ENCODE measurements at regions not wholly inside any gene's neighbourhood (a gene's known extent, or its start where the extent isn't known, plus 50 kb on each side); places are given as distances from the start of the nearest gene placed in this dataset.

GRCh38 chr6:147081076-147081609, 123.1 kb upstream of the STXBP5 start:
- Histone ChIP-seq H3K27ac (ENCODE audit: low read depth, low read length) (no peak overlapping the region), H3K9me3 (ENCODE audit: control insufficient read depth in 1 of 2, low read length in 2 of 2) (no peaks in the 10 kb centered on the region), H3K4me3 (ENCODE audit: low read depth in 1 of 2, low read length in 2 of 2) (no peak overlapping the region), H3K36me3 (ENCODE audit: control insufficient read depth in 1 of 2, insufficient read depth in 2 of 2, low read length in 2 of 2) (no peaks in the 10 kb centered on the region), H3K4me1 (ENCODE audit: control insufficient read depth in 1 of 2, insufficient read depth in 2 of 2, low read length in 2 of 2) (peaks cover 5 to 10% of the 10 kb centered on the region in 2 donors), H3K9ac (ENCODE audit: low read depth in 1 of 2, low read length in 2 of 2) (no peak overlapping the region), H3K27me3 (ENCODE audit: control insufficient read depth in 1 of 2, insufficient read depth in 2 of 2, low read length in 2 of 2) (no peaks in the 10 kb centered on the region)

DNA sequence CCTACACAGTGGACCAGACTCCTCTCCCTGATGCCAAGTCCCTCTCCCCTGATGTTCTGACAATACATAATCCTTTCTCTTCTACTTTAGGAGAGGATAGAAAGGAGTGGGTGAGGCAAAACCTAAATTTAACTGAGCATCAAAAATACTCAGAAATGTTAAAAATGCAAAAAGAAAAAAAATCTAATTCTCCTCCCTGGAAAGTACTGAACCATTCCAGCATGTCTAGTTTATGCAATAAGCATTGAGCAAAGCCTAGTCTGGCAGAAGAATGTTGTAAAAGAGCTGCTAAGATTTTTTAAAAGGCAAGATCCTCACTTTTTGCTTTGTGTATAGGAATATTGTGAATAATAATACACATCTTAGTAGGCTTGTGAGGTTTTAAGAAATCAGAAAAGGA, 116.6 kb upstream of the STXBP5 start:
- H3K9me3 ChIP-seq (ENCODE audit: control insufficient read depth in 1 of 2, low read length in 2 of 2): peaks cover 6 to 11% of the 10 kb centered on the region in 2 donors
- H3K4me1 ChIP-seq (ENCODE audit: control insufficient read depth in 1 of 2, insufficient read depth in 2 of 2, low read length in 2 of 2): no peaks in the 10 kb centered on the region
- no peak overlapping the region for H3K4me3 ChIP-seq (ENCODE audit: low read depth in 1 of 2, low read length in 2 of 2)
- H3K36me3 ChIP-seq (ENCODE audit: control insufficient read depth in 1 of 2, insufficient read depth in 2 of 2, low read length in 2 of 2): no peaks in the 10 kb centered on the region
- H3K27ac ChIP-seq (ENCODE audit: low read depth, low read length): no peak overlapping the region
- H3K27me3 ChIP-seq (ENCODE audit: control insufficient read depth in 1 of 2, insufficient read depth in 2 of 2, low read length in 2 of 2): no peaks in the 10 kb centered on the region
- no peak overlapping the region for H3K9ac ChIP-seq (ENCODE audit: low read depth in 1 of 2, low read length in 2 of 2)

DNA sequence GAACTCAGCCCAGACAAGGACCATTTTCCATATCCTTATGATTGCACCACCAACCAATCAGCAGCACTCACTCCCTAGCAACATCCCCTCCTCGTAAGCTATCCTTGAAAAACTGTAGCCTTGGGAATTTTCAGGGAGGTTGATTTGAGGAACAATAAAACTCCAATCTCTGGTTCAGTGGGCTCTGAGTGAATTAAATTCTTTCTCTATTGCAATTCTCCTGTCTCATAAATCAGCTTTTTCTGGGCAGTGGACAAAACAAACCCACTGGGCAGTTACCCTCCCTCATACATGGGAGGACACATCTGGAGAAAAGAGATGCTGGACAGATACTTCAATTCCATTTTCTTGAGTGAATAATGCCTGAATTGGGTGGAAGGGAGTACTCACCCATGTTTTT, 115.4 kb upstream of the STXBP5 start:
- Histone ChIP-seq H3K9me3 (ENCODE audit: control insufficient read depth in 1 of 2, low read length in 2 of 2) (peaks cover 6 to 11% of the 10 kb centered on the region in 2 donors), H3K9ac (ENCODE audit: low read depth in 1 of 2, low read length in 2 of 2) (no peak overlapping the region), H3K4me1 (ENCODE audit: control insufficient read depth in 1 of 2, insufficient read depth in 2 of 2, low read length in 2 of 2) (no peaks in the 10 kb centered on the region), H3K4me3 (ENCODE audit: low read depth in 1 of 2, low read length in 2 of 2) (no peak overlapping the region), H3K27ac (ENCODE audit: low read depth, low read length) (no peak overlapping the region), H3K27me3 (ENCODE audit: control insufficient read depth in 1 of 2, insufficient read depth in 2 of 2, low read length in 2 of 2) (no peaks in the 10 kb centered on the region), H3K36me3 (ENCODE audit: control insufficient read depth in 1 of 2, insufficient read depth in 2 of 2, low read length in 2 of 2) (no peaks in the 10 kb centered on the region)

GRCh38 chr6:147095316-147095715, 108.9 kb upstream of the STXBP5 start:
- Histone ChIP-seq H3K9me3 (ENCODE audit: control insufficient read depth in 1 of 2, low read length in 2 of 2) (peaks cover 0 to 2% of the 10 kb centered on the region in 2 donors), H3K4me3 (ENCODE audit: low read depth in 1 of 2, low read length in 2 of 2) (no peak overlapping the region), H3K27me3 (ENCODE audit: control insufficient read depth in 1 of 2, insufficient read depth in 2 of 2, low read length in 2 of 2) (no peaks in the 10 kb centered on the region), H3K36me3 (ENCODE audit: control insufficient read depth in 1 of 2, insufficient read depth in 2 of 2, low read length in 2 of 2) (no peaks in the 10 kb centered on the region), H3K9ac (ENCODE audit: low read depth in 1 of 2, low read length in 2 of 2) (no peak overlapping the region), H3K4me1 (ENCODE audit: control insufficient read depth in 1 of 2, insufficient read depth in 2 of 2, low read length in 2 of 2) (no peaks in the 10 kb centered on the region), H3K27ac (ENCODE audit: low read depth, low read length) (no peak overlapping the region)

DNA sequence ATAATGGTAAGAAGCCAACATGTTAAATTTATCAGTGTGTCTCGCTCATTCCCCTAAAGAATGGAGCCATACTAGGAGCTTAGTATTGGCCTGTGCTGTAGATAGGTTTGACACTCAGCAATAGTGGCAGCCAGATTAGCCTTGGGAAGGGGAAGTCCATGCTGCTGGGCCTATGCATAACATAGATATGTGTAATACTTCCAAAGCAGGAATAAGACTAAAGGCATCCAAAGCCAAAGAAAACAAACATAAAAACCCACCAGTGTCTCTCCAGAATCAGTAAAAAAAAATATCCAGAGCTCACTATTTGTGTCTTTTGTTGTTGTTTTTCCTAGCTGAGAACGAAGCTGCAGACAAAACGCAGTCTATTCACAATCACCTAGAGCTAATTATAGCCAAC, 104.2 kb upstream of the STXBP5 start:
- no peaks in the 10 kb centered on the region for H3K4me1 ChIP-seq (ENCODE audit: control insufficient read depth in 1 of 2, insufficient read depth in 2 of 2, low read length in 2 of 2)
- H3K9me3 ChIP-seq (ENCODE audit: control insufficient read depth in 1 of 2, low read length in 2 of 2): no peaks in the 10 kb centered on the region
- H3K36me3 ChIP-seq (ENCODE audit: control insufficient read depth in 1 of 2, insufficient read depth in 2 of 2, low read length in 2 of 2): no peaks in the 10 kb centered on the region
- H3K27ac ChIP-seq (ENCODE audit: low read depth, low read length): no peak overlapping the region
- no peaks in the 10 kb centered on the region for H3K27me3 ChIP-seq (ENCODE audit: control insufficient read depth in 1 of 2, insufficient read depth in 2 of 2, low read length in 2 of 2)
- H3K4me3 ChIP-seq (ENCODE audit: low read depth in 1 of 2, low read length in 2 of 2): no peak overlapping the region
- no peak overlapping the region for H3K9ac ChIP-seq (ENCODE audit: low read depth in 1 of 2, low read length in 2 of 2)

GRCh38 chr6:147103007-147103406, 101.2 kb upstream of the STXBP5 start:
- Histone ChIP-seq H3K4me3 (ENCODE audit: low read depth in 1 of 2, low read length in 2 of 2) (no peak overlapping the region), H3K9ac (ENCODE audit: low read depth in 1 of 2, low read length in 2 of 2) (no peak overlapping the region), H3K9me3 (ENCODE audit: control insufficient read depth in 1 of 2, low read length in 2 of 2) (no peaks in the 10 kb centered on the region), H3K27ac (ENCODE audit: low read depth, low read length) (no peak overlapping the region), H3K27me3 (ENCODE audit: control insufficient read depth in 1 of 2, insufficient read depth in 2 of 2, low read length in 2 of 2) (no peaks in the 10 kb centered on the region), H3K4me1 (ENCODE audit: control insufficient read depth in 1 of 2, insufficient read depth in 2 of 2, low read length in 2 of 2) (no peaks in the 10 kb centered on the region), H3K36me3 (ENCODE audit: control insufficient read depth in 1 of 2, insufficient read depth in 2 of 2, low read length in 2 of 2) (no peaks in the 10 kb centered on the region)

DNA sequence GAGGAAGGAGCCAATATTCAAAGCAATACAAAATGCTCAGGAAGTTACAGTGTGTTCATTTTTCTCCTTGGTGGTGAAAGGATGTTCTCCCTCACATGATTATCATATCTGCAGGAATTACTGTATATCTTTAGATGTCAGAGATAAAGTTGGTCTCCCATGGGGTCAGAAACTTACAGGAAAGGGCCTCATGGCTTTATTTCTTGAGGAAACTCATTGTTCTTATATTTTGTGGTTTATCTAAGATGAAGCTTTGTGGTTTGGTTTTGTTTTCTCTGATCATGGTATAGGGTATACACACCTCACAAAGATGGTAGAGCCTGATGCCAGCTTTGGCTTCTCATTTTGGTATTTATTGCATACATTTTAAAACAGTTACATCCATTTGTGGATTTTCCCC, 100.5 kb upstream of the STXBP5 start:
- H3K9ac ChIP-seq (ENCODE audit: low read depth in 1 of 2, low read length in 2 of 2): no peak overlapping the region
- no peaks in the 10 kb centered on the region for H3K36me3 ChIP-seq (ENCODE audit: control insufficient read depth in 1 of 2, insufficient read depth in 2 of 2, low read length in 2 of 2)
- H3K9me3 ChIP-seq (ENCODE audit: control insufficient read depth in 1 of 2, low read length in 2 of 2): no peaks in the 10 kb centered on the region
- H3K4me3 ChIP-seq (ENCODE audit: low read depth in 1 of 2, low read length in 2 of 2): no peak overlapping the region
- H3K4me1 ChIP-seq (ENCODE audit: control insufficient read depth in 1 of 2, insufficient read depth in 2 of 2, low read length in 2 of 2): no peaks in the 10 kb centered on the region
- H3K27ac ChIP-seq (ENCODE audit: low read depth, low read length): no peak overlapping the region
- H3K27me3 ChIP-seq (ENCODE audit: control insufficient read depth in 1 of 2, insufficient read depth in 2 of 2, low read length in 2 of 2): no peaks in the 10 kb centered on the region

- no peak overlapping the region for H3K27ac ChIP-seq (ENCODE audit: low read depth, low read length)
- no peaks in the 10 kb centered on the region for H3K9me3 ChIP-seq (ENCODE audit: control insufficient read depth in 1 of 2, low read length in 2 of 2)
- no peaks in the 10 kb centered on the region for H3K27me3 ChIP-seq (ENCODE audit: control insufficient read depth in 1 of 2, insufficient read depth in 2 of 2, low read length in 2 of 2)
- no peak overlapping the region for H3K4me3 ChIP-seq (ENCODE audit: low read depth in 1 of 2, low read length in 2 of 2)
- H3K4me1 ChIP-seq (ENCODE audit: control insufficient read depth in 1 of 2, insufficient read depth in 2 of 2, low read length in 2 of 2): no peaks in the 10 kb centered on the region
- H3K36me3 ChIP-seq (ENCODE audit: control insufficient read depth in 1 of 2, insufficient read depth in 2 of 2, low read length in 2 of 2): no peaks in the 10 kb centered on the region
- H3K9ac ChIP-seq (ENCODE audit: low read depth in 1 of 2, low read length in 2 of 2): no peak overlapping the region
Measured at GRCh38 chr6:147105786-147106185, 98.4 kb upstream of the STXBP5 start.

DNA sequence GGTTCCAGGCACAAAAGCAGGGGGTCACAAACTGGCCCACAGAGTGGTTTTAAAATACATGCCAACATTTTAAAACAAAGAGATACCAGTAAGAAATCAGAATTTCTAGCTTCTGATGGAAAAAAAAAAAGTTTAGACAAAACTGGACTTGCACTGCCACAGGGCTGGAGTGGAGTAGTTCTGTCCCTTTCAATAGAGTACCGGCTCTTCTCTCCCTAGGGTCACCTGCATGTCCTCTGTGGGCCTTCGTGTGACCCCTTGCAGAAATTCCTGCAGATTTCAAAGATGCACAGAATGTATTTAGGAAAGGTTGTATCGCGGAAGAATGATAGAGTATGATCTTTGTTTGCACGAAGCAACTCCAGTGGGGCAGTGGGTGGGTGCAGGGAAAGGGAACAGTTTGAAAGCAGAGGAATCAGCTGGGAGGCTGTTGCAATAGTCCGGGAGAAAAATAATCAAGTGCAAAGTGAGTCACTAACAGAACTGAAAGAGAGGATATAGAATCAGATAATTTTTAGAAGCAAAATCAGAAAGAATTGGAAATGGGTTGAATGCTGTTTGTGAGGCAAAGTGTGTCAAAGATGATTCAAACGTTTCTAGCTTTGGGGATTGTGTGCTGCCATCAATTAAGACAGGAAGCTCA, 97.3 kb upstream of the STXBP5 start:
- Histone ChIP-seq H3K27ac (ENCODE audit: low read depth, low read length) (no peak overlapping the region), H3K27me3 (ENCODE audit: control insufficient read depth in 1 of 2, insufficient read depth in 2 of 2, low read length in 2 of 2) (no peaks in the 10 kb centered on the region), H3K9ac (ENCODE audit: low read depth in 1 of 2, low read length in 2 of 2) (no peak overlapping the region), H3K4me1 (ENCODE audit: control insufficient read depth in 1 of 2, insufficient read depth in 2 of 2, low read length in 2 of 2) (no peaks in the 10 kb centered on the region), H3K9me3 (ENCODE audit: control insufficient read depth in 1 of 2, low read length in 2 of 2) (no peaks in the 10 kb centered on the region), H3K36me3 (ENCODE audit: control insufficient read depth in 1 of 2, insufficient read depth in 2 of 2, low read length in 2 of 2) (no peaks in the 10 kb centered on the region), H3K4me3 (ENCODE audit: low read depth in 1 of 2, low read length in 2 of 2) (no peak overlapping the region)

DNA sequence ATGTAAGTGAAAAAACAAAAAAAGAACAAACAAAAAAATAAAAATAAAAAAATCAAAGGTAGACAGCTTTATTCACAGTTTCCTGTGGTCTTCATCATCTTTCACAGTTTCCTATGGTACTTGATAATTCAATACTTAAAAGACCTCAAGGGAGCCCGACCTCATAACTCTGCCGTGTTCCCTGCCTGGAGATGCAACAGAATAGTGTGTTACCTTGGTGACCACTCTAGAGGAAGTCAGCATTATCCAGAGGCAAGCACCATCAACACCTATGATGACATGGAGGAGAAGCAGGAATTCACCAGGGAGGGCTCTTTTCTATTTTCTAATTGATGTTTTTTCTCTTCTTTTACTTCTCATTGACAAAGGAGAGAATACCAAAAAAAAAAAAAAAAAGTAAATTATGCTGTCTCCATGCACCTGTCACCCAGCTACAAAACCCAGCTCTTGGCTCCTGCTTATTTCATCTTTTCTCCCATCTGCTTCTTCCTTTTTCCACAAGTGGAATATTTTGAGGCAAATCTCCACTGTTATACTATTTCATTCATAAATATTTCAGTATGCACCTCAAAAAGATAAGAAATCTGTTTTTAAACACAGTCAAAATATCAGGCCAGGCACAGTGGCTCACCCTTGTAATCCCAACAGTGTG, 95.8 kb upstream of the STXBP5 start:
- H3K9ac ChIP-seq (ENCODE audit: low read depth in 1 of 2, low read length in 2 of 2): no peak overlapping the region
- H3K4me1 ChIP-seq (ENCODE audit: control insufficient read depth in 1 of 2, insufficient read depth in 2 of 2, low read length in 2 of 2): no peaks in the 10 kb centered on the region
- H3K9me3 ChIP-seq (ENCODE audit: control insufficient read depth in 1 of 2, low read length in 2 of 2): no peaks in the 10 kb centered on the region
- no peaks in the 10 kb centered on the region for H3K27me3 ChIP-seq (ENCODE audit: control insufficient read depth in 1 of 2, insufficient read depth in 2 of 2, low read length in 2 of 2)
- no peaks in the 10 kb centered on the region for H3K36me3 ChIP-seq (ENCODE audit: control insufficient read depth in 1 of 2, insufficient read depth in 2 of 2, low read length in 2 of 2)
- H3K27ac ChIP-seq (ENCODE audit: low read depth, low read length): no peak overlapping the region
- H3K4me3 ChIP-seq (ENCODE audit: low read depth in 1 of 2, low read length in 2 of 2): no peak overlapping the region
